ENCODE measurements at regions not wholly inside any gene's neighbourhood (a gene's known extent, or its start where the extent isn't known, plus 50 kb on each side); places are given as distances from the start of the nearest gene placed in this dataset.

GRCh38 chr2:80700961-80701360 is 396.4 kb upstream of the LRRTM1 start:
- Histone ChIP-seq H3K9me1 (ENCODE audit: control insufficient read depth, extremely low read depth, insufficient read depth, low read length) (no peaks in the 10 kb centered on the region), H3K27ac (ENCODE audit: control insufficient read depth, insufficient read depth, low read length) (no peak overlapping the region), H3K36me3 (ENCODE audit: control insufficient read depth in 2 of 2, extremely low read depth in 1 of 2, insufficient read depth in 2 of 2, low read length in 2 of 2) (no peaks in the 10 kb centered on the region), H3K27me3 (ENCODE audit: control insufficient read depth, extremely low read depth, insufficient read depth, low read length) (no peaks in the 10 kb centered on the region), H3K9ac (ENCODE audit: control insufficient read depth, extremely low read depth, insufficient read depth, low read length) (no peak overlapping the region), H2AFZ (ENCODE audit: control insufficient read depth, low read length) (no peak overlapping the region), H3K4me3 (ENCODE audit: control insufficient read depth in 2 of 3, extremely low read depth in 1 of 3, insufficient read depth in 2 of 3, low read depth in 1 of 3, low read length in 3 of 3) (no peak overlapping the region), H3K9me3 (ENCODE audit: control insufficient read depth, low read depth, low read length) (no peaks in the 10 kb centered on the region), H3K4me1 (ENCODE audit: control insufficient read depth, extremely low read depth, insufficient read depth, low read length) (no peaks in the 10 kb centered on the region), H3K4me2 (ENCODE audit: control insufficient read depth, extremely low read depth, insufficient read depth, low read depth, low read length) (no peak overlapping the region), H4K20me1 (ENCODE audit: control insufficient read depth, extremely low read depth, insufficient read depth, low read length) (no peaks in the 10 kb centered on the region), H3K79me2 (ENCODE audit: control insufficient read depth, insufficient read depth, low read length) (no peaks in the 10 kb centered on the region)
- DNase-seq (ENCODE audit: low read depth, low spot score), result no peak
- dilution Hi-C loops (cut with MboI; ENCODE audit: extremely low pct_ligation_motif_present, low sequenced_read_pairs), result no loop called here
- TF ChIP-seq EZH2 (IDR thresholded peaks at IDR 0.05; ENCODE audit: low read length), result no peak
- no peak for FAIRE-seq

Small RNA genes in the stretch of these regions (small RNA-seq; reads per million reads assigned to genes)
- 0 to 0.33 (median 0.25) reads per million in 3 experiments for gene AC013262.1 (ENCODE audit: insufficient read length in 3 of 3, low read depth in 3 of 3, low replicate concordance in 1 of 3)
- gene AC138623.1 (ENCODE audit: insufficient read length in 3 of 3, low read depth in 3 of 3, low replicate concordance in 1 of 3), result 0 reads per million in 3 experiments
- 0 reads per million in 3 experiments for gene RF00019 (ENCODE audit: insufficient read length in 3 of 3, low read depth in 3 of 3, low replicate concordance in 1 of 3)
- gene RN7SL201P (ENCODE audit: insufficient read length in 3 of 3, low read depth in 3 of 3, low replicate concordance in 1 of 3), result 0 reads per million in 3 experiments
- 0 reads per million in 3 experiments for gene RNA5SP99 (ENCODE audit: insufficient read length in 3 of 3, low read depth in 3 of 3, low replicate concordance in 1 of 3)
- 0 to 1.0 (median 0.07) reads per million in 3 experiments for gene RNU6-1312P (ENCODE audit: insufficient read length in 3 of 3, low read depth in 3 of 3, low replicate concordance in 1 of 3)
- gene RNU6-685P (ENCODE audit: insufficient read length in 3 of 3, low read depth in 3 of 3, low replicate concordance in 1 of 3), result 0 reads per million in 3 experiments
- 0 reads per million in 3 experiments for gene RPL37P10 (ENCODE audit: insufficient read length in 3 of 3, low read depth in 3 of 3, low replicate concordance in 1 of 3)
